Activated T-cell treated with anti-CD3 and anti-CD28 coated beads for 48 hours (primary cell): ENCODE measurements at regions not wholly inside any gene's neighbourhood (a gene's known extent, or its start where the extent isn't known, plus 50 kb on each side); places are given as distances from the start of the nearest gene placed in this dataset.
"Not testable (repeated sequence)": the region's sequence is repeated elsewhere in the genome, so short reads cannot be mapped to it uniquely, and the experiment has no call there.

Experiments used
- DNase-seq: peaks from one replicate; pipeline ENCODE4 v3.0.0-alpha.2; 2020; ENCODE audit warnings: low read depth

DNA sequence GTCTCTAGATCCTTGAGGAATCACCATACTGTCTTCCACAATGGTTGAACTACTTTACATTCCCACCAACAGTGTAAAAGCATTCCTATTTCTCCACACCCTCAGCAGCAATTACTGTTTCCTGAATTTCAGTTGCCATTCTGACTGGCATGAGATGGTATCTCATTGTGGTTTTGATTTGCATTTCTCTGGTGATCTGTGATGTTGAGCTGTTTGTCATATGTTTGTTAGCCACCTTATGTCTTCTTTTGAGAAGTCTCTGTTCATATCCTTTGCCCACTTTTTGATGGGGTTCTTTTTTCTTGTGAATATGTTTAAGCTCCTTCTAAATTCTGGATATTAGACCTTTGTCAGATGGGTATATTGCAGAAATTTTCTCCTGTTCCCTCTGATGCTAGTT lies 356.0 kb downstream of the IGSF11 start:
- not testable (repeated sequence) for DNase-seq

- DNase-seq, result no peak
These were observed 351.7 kb downstream of the IGSF11 start for GRCh38 chr3:118682921-118683320.

DNA sequence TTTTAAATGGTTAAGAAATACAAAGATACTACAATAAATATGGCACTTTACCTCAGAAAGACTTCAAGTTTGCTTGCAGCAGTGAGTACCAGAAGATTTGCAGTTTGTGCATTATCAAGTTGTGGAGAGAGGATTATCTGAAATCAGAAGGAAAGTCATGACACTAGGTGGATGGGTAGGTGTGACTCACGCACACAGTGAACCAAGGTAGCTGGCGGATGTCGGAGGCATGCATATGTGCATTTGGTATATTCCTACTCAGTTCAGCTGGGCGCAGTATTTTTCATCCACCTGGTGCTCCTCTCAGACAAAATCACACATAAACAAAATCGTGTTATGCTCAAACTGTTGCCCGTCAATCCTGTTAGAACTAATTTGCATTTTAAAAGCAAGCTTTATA lies 351.0 kb downstream of the IGSF11 start:
- no peak for DNase-seq

DNA sequence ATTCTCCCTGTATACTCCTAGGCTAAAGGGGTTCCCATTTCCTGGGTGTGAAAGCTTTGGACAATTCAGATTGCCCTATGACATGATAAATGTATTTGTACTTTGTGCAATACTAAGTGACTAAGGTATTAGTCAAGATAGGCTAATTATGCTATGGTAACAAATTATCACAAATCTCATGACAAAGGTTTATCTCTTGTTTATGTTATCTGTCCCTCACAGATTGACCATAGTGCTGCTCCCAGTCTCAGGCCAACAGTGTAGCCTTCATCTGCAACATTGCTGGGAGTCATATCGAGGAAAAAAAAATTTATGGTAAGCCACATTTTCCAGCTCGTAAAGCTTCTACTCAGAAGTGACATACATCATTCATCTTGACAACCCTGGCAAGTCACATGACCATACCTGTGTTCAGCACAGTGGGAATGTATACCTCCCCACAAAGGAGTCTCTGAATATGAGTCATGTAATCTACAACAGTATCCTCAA lies 346.2 kb downstream of the IGSF11 start:
- DNase-seq, result no peak

DNA sequence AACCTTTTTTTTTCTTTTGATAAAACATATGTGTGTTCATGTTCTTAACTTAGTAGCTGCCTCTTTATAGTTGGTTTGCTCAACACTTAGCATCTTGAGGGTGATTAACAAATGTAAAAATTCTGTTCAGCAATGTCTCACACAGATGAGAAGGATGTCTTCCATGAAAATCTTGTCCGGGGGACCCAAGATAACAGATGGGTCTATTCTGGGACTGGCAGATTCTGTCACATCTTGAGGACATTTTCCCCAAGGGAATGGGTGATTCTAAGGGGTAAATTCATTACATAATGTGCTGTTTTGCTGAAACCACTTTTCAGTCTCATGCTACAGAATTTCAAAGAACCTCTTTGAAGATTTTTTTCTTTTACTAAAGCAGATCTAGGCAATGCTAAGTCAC lies 342.2 kb downstream of the IGSF11 start:
- no peak for DNase-seq

DNA sequence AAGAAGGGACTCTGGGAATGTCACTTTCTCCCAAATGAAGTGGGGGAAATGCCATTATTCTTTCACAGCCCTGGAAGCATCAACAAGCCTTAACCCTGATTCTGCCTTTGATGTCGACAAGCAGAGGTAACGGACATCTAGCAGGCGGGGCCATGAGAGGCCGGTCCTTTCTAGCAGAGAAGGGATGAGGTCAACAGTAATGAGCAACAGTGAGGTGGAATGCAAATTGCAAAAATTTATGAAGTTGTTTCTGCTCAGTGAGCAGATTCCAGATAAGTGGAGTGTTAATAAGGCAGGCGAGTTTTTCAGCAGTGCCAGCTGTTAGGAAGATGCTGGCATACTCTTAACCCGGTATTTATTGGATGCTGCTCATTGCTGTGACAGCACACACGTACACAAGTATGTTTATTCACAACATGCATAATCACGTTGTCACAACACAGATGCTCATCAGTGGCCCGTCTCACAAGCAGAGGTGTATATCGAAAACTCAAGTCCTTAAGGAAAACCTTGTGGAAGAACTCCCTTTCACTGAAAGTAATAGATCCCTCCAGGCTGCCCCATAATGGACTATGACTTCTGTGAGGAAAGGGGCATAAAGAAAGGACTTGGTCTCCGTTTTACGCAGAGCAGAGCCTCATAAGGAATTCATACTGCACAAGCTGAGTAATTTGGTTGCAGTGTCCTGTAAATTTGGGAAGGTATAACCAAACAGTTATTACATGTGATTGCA lies 329.0 kb downstream of the IGSF11 start:
- no peak for DNase-seq

GRCh38 chr3:118707991-118708390 lies 326.7 kb downstream of the IGSF11 start:
- no peak for DNase-seq

DNA sequence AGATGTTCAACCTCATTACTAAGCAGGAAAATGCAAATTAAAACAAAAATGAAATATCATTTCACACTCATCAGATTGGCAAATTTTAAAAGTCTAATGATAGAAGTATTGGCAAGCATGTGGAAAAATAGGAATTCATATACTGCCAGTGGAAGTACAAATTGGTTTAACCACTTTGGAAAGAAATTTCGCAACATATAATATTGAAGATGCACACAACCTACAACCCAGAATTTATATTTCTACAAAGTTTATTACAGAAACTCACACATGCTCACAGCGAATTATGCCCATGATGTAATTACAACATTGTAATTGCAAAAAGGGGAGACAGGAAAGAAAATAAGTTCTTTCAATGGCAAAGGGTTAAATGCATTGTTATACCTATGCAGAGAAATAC lies 324.1 kb downstream of the IGSF11 start:
- no peak for DNase-seq

- DNase-seq, result no peak
These were observed 321.0 kb downstream of the IGSF11 start for GRCh38 chr3:118713502-118714207.

DNA sequence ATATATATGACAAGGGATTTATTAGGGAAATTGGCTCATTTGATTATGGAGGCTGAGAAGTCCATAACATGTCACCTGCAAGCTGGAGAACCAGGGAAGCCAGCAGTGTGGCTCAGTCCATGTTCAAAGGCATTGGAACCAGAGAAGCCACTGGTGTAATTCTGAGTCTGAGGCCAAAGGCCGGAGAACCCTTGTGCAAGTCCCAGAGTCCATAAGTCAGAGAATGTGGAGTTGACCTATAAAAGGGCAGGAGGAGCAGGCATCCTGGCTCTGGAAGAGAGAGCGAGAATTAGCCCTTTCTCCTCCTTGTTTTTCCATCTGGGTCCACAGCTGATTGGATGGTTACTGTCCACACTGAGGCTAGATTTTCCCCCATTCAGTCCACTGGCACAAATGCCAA lies 319.8 kb downstream of the IGSF11 start:
- no peak for DNase-seq

DNA sequence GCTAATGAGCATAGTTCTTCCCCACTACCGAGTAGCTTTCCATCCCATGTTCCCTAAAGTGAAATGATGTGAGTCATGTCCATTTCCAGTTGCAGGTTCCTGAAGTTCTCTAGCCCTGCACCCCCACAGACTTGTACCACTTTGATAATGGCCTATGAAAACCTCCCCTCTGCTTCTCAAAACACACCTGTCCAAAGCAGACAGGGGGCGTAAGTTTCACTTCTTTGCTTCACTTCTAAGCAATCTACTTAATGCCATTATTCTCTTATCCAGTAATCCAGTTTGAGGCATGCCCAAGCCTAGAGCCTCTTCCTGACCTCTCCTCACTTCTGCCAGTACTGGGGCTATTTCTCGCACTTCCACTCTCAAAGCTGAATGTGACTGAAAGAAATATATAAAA lies 305.1 kb downstream of the IGSF11 start:
- no peak for DNase-seq

DNA sequence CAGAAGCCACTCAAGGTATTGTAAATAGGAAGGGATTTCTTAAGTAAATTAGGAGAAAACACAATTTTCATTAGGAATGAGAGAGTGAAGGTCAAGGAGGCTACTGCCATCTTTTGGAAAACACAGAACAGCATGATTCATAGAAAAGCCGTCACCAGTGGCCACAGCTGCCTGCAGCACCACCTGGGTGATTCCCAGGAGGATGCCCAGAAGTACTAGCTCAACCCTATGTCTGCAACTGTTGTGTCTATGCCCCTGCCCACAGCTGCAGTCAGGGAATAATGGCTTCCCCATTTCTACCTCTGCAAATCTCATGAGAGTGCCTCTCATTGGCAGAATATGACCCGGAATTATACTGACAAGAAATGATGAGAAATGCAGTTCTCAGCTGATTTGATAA lies 300.0 kb downstream of the IGSF11 start:
- no peak for DNase-seq

DNA sequence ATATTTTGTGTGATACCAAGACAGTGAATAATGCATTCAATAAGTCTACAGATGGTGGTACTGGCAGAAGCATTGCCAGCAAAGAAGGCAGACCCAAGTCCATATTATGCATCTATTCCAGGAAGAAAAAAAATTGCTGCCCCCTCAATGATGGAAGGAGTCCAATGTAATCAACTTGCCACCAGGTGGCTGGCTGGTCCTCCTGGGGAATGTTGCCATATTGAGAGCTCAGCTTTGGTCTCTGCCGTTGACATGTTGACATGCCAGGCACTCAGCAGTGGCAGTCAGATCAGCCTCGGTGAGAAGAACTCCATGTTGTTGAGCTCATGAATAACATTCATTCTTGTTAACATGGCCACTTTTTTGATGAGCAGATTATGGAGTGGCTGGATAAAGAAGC lies 298.5 kb downstream of the IGSF11 start:
- DNase-seq, result no peak

DNA sequence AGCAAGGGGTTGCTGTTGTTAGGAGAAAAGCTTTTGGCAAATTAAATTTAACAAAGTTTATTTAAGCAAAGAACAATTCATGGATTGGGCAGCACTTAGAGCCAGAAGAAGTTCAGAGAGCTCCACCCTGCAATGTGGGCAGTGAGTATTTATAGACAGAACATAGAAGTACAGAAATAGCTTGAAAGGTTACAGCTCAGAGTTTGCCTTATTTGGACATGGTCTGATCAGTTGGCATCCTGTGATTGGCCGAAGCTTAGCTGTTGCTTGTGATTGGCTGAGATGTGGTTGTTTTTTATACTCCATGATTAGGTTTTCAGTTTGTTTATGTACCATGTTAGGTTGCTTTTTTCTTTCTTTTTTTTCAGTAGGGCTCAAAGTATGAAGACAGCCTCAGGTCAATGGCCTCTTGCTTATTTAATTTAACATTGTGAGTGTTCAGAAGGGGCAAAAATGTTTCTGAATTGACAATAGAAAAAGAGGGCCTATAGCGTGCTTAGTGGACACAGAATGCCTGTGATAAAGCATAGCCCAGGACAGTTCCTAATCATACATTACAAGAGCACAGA lies 293.8 kb downstream of the IGSF11 start:
- DNase-seq, result no peak

- DNase-seq, result no peak
These were observed 291.9 kb downstream of the IGSF11 start for GRCh38 chr3:118742760-118743159.

DNA sequence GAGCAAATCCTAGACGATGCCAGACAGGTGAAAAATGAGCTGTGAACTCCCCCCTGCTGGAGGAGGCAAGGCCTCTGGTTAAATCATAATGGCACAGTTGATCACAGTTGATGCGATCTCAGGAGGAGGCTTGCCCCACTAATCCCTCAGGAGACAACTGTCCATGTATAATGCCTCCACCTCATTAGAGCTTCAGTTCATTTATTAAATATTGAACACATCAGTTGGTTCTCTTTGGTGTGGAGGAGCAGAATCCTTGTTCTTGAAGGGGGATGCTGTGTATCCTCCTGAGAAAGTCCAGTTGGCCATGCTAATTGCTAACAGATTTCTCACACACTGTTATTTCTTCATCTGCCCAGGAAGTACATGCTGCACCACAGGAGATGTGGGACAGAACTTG lies 290.5 kb downstream of the IGSF11 start:
- DNase-seq, result no peak

GRCh38 chr3:118754406-118755252 lies 280.0 kb downstream of the IGSF11 start:
- DNase-seq, result no peak

- no peak for DNase-seq
These were observed 279.3 kb downstream of the IGSF11 start for GRCh38 chr3:118755253-118755801.

DNA sequence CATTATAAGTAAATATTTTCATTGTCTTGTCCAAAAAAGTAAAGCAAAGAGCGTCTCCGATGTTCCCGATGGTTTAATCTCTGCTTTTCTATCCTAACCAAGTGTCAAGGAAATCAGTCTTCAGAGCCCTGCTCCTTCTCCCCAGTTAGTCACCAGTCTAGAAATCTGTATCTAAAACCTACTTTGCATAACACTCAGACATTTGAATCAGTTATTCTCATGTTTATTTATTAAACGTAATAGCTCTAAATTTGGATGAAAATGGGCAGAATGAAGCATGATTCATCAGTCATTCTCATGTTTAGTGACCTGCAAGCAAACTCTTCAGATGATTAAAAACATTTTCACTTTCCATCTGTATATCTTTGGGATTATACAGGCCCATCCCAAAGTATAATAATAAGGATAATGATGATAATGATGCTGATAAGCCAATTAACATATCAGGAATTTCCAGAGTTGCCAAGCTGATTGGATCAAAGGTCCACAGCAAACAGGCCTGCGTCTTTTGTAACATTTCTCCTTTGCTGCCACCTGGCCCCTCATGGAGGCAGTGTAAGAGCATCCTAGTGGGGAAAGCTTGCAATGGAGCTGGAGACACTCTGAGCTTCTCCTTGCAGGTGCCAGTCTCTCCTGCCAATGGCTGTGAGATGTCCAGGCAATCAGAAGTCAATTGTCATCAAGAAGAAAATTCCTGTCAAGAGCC lies 273.9 kb downstream of the IGSF11 start:
- DNase-seq, result no peak

DNA sequence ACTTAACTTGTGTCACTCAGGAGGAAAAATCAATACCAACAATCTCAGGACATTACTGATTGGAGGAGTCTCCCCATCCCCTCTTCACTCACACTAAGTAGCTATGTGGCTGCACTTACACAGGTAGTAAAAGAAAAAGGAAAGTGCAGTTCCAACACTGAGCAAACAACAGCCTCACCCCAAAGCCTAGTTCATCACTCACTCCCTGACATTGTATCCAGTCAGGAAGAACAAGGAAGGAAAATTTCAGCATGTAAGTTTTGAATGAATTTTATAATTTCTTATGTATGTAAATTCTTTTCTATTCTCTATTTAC lies 273.4 kb downstream of the IGSF11 start:
- DNase-seq, result no peak

- DNase-seq, result no peak
These were observed 268.9 kb downstream of the IGSF11 start for GRCh38 chr3:118765636-118766305.
